Ishikawa (cell line): ENCODE measurements at regions not wholly inside any gene's neighbourhood (a gene's known extent, or its start where the extent isn't known, plus 50 kb on each side); places are given as distances from the start of the nearest gene placed in this dataset.

ENCODE experiments used
- CEBPB ChIP-seq: IDR thresholded peaks from 2 replicates; pipeline ENCODE4 v1.6.1; 2012
- CREB1 ChIP-seq: IDR thresholded peaks from 2 replicates; pipeline ENCODE4 v1.6.1; 2012; ENCODE audit warnings: low read depth
- EGR1 ChIP-seq: IDR thresholded peaks from 2 replicates; pipeline ENCODE4 v1.6.1; 2012
- EP300 ChIP-seq: IDR thresholded peaks from 2 replicates; pipeline ENCODE4 v1.6.1; 2012; ENCODE audit warnings: borderline replicate concordance
- FOXM1 ChIP-seq: IDR thresholded peaks from 2 replicates; pipeline ENCODE4 v1.6.1; 2012; ENCODE audit warnings: low read depth, borderline replicate concordance
- RAD21 ChIP-seq: IDR thresholded peaks from 2 replicates; pipeline ENCODE4 v1.6.1; 2012; ENCODE audit warnings: low read depth
- TF ChIP-seq, protein P1 (sequence below): IDR thresholded peaks from 2 replicates; pipeline ENCODE4 v1.6.1; 2012; ENCODE audit warnings: low read depth, mild to moderate bottlenecking

DNA sequence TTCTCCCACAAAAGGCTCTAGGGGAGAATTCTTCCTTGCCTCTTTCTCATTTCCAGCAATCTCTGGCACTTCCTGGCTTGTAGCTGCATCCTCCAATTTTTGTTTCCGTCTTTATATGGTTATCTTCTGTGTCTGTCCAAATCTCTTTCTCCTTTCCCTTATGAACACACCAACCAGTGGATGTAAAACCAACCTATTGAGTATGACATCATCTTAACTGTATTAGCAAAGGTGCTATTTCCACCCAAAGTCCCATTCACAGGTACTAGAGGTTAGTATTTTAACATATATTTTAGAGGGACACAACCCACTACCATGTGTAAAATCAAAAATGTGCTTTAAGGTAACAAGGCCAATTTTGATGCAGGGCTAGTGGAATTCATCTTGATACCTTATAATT is 129.0 kb downstream of the RAP2A start:
- TF ChIP-seq CEBPB: no peak
- no peak for TF ChIP-seq EP300
- no peak for TF ChIP-seq RAD21
- TF ChIP-seq, protein P1, sequence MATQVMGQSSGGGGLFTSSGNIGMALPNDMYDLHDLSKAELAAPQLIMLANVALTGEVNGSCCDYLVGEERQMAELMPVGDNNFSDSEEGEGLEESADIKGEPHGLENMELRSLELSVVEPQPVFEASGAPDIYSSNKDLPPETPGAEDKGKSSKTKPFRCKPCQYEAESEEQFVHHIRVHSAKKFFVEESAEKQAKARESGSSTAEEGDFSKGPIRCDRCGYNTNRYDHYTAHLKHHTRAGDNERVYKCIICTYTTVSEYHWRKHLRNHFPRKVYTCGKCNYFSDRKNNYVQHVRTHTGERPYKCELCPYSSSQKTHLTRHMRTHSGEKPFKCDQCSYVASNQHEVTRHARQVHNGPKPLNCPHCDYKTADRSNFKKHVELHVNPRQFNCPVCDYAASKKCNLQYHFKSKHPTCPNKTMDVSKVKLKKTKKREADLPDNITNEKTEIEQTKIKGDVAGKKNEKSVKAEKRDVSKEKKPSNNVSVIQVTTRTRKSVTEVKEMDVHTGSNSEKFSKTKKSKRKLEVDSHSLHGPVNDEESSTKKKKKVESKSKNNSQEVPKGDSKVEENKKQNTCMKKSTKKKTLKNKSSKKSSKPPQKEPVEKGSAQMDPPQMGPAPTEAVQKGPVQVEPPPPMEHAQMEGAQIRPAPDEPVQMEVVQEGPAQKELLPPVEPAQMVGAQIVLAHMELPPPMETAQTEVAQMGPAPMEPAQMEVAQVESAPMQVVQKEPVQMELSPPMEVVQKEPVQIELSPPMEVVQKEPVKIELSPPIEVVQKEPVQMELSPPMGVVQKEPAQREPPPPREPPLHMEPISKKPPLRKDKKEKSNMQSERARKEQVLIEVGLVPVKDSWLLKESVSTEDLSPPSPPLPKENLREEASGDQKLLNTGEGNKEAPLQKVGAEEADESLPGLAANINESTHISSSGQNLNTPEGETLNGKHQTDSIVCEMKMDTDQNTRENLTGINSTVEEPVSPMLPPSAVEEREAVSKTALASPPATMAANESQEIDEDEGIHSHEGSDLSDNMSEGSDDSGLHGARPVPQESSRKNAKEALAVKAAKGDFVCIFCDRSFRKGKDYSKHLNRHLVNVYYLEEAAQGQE: no peak
- no peak for TF ChIP-seq EGR1
- no peak for TF ChIP-seq FOXM1
- no peak for TF ChIP-seq CREB1
